ENCODE measurements at regions not wholly inside any gene's neighbourhood (a gene's known extent, or its start where the extent isn't known, plus 50 kb on each side); places are given as distances from the start of the nearest gene placed in this dataset.
"Not testable (repeated sequence)": the region's sequence is repeated elsewhere in the genome, so short reads cannot be mapped to it uniquely, and the experiment has no call there.

DNA sequence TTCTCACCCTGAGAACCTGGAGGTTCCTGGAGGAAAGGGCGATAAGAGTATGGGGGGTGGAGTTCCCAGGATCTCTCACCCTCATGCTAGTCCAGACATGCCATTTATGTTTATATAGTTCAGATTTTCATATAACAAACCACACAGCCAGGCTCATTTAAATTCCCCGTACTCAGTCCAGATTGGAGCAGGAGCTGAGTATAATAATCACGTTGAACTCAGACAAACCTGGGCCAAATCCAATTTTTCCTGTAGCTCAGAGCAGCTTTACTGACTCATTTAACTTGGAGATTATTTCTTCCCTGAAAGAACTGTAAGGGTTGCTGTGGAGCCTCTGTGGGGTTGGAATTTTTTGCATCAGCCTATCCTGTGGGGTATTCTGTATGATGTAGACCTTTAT, 660.8 kb downstream of the TMEM121 start:
- H3K27ac ChIP-seq (replicated peaks), result no peak overlapping the region
- TF ChIP-seq CTCF (IDR thresholded peaks at IDR 0.05; ENCODE audit: insufficient read depth, low read length) (no peak), SPI1 (IDR thresholded peaks at IDR 0.05; ENCODE audit: borderline replicate concordance, low read depth) (no peak), REST (IDR thresholded peaks at IDR 0.05; ENCODE audit: insufficient replicate concordance, low read depth) (no peak), POLR2AphosphoS5 (IDR thresholded peaks at IDR 0.05; ENCODE audit: low read depth) (no peak), GABPA (IDR thresholded peaks at IDR 0.05; ENCODE audit: low read depth) (no peak)
- no peaks in the 10 kb centered on the region for H3K27me3 ChIP-seq (ENCODE audit: insufficient read depth, poor library complexity, severe bottlenecking)
- no peak for DNase-seq (ENCODE audit: low read depth in 1 of 2, low spot score in 1 of 2)
- H3K4me3 ChIP-seq (replicated peaks; ENCODE audit: insufficient read depth, low read length), result no peak overlapping the region

DNA sequence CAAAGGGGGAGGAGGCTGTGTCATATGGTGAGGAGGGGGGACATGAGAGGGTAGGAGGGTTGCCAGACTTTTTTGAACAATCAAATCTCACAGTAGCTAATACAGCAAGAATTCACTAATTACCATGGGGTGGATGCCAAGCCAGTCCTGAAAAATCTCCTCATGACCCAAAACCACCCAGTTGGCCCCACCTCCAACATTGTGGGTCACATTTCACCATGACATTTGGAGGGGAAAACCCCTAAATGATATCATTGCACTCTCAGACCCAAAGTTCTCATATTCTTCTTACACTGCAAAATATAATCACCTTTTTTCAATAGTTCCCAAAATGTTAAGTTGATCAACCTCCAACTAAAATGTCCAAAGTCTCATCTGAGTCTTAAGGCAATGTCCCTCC, 666.3 kb downstream of the TMEM121 start:
- not testable (repeated sequence) for H3K27me3 ChIP-seq (ENCODE audit: insufficient read depth, poor library complexity, severe bottlenecking); DNase-seq (ENCODE audit: low read depth in 1 of 2, low spot score in 1 of 2); H3K4me3 ChIP-seq (replicated peaks; ENCODE audit: insufficient read depth, low read length); H3K27ac ChIP-seq (replicated peaks)

GRCh38 chr14:106196459-106196858, 670.1 kb downstream of the TMEM121 start:
- H3K27me3 ChIP-seq (ENCODE audit: insufficient read depth, poor library complexity, severe bottlenecking); H3K4me3 ChIP-seq (replicated peaks; ENCODE audit: insufficient read depth, low read length); DNase-seq (ENCODE audit: low read depth in 1 of 2, low spot score in 1 of 2); H3K27ac ChIP-seq (replicated peaks): not testable (repeated sequence)

DNA sequence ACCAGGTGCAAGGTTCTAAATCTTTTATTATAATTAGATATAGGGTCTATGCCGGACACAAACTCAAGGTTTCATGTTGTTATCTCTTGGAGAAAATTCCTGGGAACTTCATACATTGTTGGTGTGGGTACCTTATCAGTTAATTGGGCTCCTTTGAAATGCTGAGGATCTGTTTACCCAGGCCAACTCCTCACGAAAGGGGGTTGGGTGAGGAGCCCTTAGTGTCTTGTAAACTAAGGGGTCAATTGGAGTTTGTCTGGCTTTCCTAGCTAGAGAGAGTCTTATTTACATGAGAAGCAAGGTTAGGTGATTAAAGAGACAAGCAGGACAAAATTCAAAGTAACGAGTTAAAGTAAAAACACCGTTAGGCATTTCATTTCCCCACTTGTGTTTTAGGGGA, 670.9 kb downstream of the TMEM121 start:
- not testable (repeated sequence) for H3K27me3 ChIP-seq (ENCODE audit: insufficient read depth, poor library complexity, severe bottlenecking); H3K27ac ChIP-seq (replicated peaks); H3K4me3 ChIP-seq (replicated peaks; ENCODE audit: insufficient read depth, low read length); DNase-seq (ENCODE audit: low read depth in 1 of 2, low spot score in 1 of 2)

- DNase-seq (ENCODE audit: low read depth in 1 of 2, low spot score in 1 of 2), result no peak
- TF ChIP-seq POLR2AphosphoS5 (IDR thresholded peaks at IDR 0.05; ENCODE audit: low read depth) (no peak), REST (IDR thresholded peaks at IDR 0.05; ENCODE audit: insufficient replicate concordance, low read depth) (no peak), CTCF (IDR thresholded peaks at IDR 0.05; ENCODE audit: insufficient read depth, low read length) (no peak), GABPA (IDR thresholded peaks at IDR 0.05; ENCODE audit: low read depth) (no peak), SPI1 (IDR thresholded peaks at IDR 0.05; ENCODE audit: borderline replicate concordance, low read depth) (no peak)
- Histone ChIP-seq H3K27ac (replicated peaks) (no peak overlapping the region), H3K4me3 (replicated peaks; ENCODE audit: insufficient read depth, low read length) (no peak overlapping the region), H3K27me3 (ENCODE audit: insufficient read depth, poor library complexity, severe bottlenecking) (no peaks in the 10 kb centered on the region)
Measured at GRCh38 chr14:106199097-106199496, 672.7 kb downstream of the TMEM121 start.
